ENCODE measurements at regions not wholly inside any gene's neighbourhood (a gene's known extent, or its start where the extent isn't known, plus 50 kb on each side); places are given as distances from the start of the nearest gene placed in this dataset.
"Not testable (repeated sequence)": the region's sequence is repeated elsewhere in the genome, so short reads cannot be mapped to it uniquely, and the experiment has no call there.

DNA sequence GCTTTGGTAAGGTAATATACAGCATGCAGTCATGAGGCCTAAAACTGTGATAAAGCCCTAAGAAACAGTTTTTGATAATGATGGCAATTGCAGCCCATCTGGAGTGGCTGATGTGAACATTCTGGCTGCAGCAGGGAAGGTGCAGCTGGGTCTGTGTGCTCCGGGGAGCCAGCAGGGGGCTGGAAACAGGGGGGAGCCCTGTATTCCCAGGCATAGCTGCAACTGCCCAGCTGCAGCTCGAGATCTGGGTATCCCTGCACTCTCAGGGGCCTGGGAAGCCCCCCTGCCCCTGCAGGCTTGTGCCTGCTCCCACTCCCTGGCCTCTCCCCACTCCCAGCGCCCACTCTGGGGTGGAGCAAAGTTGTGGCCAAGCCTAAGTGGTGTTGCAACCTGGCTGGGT is 95.6 kb downstream of the RRAGB start:
- DNase-seq (ENCODE audit: low spot score), result no peak

DNA sequence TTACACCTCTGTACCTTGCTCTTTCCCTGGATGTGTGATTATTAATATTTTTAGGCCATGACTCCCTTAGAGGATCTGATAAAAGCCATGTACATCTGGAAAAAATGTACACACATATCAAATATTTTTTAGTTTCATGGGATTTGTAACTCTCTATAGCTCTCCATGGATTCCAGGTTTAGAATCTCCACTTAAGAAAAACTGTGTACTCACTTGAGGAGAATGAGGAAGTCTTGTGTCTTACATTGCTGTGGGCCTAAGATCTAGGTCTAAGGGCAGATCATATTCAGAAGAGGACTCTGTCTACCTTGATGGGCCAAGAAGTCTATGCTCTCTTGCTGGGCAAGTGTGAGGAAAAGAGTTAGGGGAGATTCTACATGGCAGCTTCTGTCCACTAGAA is 98.0 kb downstream of the RRAGB start:
- DNase-seq (ENCODE audit: low spot score), result no peak

DNA sequence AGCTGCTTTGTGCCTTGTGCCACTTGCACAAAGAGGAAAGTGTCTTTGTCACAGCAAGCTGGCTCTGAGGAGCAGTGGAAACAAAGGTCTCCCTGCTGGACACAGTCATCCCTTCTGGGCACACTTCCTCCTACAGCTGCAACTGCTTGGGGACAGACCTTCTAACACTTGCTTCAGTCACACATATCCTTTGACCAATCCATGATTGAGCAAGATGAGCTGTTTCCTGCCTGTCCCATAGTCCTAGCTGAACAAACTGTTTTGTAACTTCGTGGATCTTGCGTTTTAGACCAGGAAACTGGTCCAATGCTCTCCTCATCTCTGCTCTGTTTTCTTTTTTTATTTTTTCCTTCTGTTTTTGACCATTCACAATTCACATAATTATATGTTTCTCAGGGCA is 98.5 kb downstream of the RRAGB start:
- DNase-seq (ENCODE audit: low spot score), result no peak

DNA sequence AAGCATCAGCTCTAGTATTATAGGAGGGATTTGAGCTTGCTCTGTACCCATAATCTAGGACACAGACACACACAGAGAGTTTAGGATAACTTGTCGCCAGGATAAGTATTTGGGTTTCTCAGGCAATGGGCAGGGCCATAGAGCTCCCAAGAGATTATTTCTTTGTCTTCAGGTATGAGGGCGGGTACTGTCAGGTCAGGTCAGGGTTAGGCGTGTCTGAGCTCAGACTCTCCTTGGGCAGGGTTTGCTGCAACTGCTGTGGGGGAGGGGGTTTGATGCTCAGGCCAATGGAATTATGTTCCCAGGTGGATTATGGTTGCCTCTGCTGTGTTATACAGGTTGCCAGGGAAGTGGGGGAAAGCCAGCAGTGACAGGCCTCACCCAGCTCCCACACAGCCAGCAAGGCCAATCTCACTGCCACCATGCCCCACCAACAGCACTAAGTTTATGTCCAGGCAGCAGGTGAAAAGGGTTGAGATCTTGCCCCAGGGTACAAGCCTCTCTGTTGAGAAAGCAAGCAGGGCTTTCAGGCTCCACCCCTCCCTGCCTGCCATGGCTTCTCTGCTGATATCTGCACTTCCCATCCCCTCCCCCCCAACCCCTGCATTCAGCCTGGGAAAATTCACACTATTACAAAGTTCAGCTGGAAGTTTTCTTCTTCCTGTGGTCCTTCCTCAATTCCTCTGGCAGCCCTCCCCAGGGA is 101.3 kb downstream of the RRAGB start:
- no peak for DNase-seq (ENCODE audit: low spot score)

DNA sequence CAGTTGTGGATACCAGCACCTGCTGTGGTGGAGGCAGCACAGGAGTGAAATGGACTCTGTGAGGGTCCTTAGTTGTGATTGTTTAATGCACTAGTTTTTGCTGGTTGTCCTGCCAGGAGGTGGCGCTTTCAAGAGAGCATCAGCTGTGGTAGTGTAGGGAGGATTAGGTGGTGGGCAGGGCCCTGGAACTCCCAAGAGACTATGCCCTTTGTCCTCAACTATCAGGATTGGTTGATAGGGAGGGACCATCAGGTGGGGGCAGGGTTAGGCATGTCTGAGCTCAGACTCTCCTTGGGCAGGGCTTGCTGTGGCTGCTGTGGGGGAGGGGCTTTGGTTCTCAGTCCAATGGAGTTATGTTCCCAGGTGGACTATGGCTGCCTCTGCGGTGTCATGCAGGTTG is 121.9 kb downstream of the RRAGB start:
- no peak for DNase-seq (ENCODE audit: low spot score)

DNA sequence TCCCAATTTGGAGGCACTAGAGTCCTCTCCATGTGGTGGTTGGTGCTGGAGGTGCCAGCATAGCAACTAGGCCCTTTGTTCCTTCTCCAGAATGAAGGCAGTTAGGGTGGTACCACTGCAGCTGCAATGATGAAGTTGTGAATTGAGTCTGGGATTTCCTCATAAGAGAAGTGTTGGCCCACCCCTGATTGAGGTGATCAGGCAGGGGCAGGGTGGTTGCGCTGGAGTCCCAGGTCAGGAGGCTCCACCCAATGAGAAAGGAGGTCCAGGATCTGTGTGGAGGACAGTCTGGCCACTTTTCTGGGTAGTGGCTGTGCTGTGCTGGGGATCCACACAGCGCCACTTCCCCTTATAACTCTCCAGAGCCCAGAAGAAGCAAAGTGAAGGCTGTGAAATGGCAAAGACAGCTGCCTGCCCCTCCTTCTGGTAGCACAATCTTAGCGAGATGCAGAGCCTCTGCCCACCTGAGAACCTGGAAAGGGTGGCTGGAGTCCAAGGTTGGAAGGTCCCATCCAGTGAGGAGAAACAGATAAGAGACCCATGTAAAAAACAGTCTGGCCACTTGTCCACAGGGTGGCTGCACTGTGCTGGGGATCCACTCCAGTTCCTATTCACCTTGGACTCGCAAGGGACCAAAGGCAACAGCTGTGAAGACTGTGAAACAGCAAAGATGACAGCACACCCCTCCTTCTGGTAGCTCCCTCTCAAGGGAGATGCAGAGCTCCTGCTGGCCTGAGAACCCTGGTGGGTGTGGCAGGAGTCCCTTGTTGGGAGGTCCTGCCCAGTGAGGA is 124.6 kb downstream of the RRAGB start:
- no peak for DNase-seq (ENCODE audit: low spot score)

DNA sequence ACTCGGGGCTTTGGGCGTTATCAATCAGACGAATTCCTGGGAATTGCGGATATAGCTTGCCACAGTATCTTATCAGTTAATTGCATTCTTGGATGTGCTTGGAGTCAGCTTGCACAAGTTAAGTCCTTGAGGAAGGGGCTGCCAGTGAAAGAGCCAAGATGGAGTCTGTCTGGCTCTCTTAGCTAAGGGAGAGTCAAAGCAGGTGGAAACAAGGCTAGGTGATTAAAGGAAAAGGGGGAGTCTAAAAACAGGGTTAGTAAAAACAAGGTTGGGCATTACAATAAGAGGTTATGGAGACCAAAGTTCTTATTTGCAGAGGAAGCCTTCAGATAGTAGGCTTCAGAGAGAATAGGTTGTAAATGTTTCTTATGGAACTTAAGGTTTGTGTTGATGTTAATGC is 149.2 kb downstream of the RRAGB start:
- not testable (repeated sequence) for DNase-seq (ENCODE audit: low spot score)

DNA sequence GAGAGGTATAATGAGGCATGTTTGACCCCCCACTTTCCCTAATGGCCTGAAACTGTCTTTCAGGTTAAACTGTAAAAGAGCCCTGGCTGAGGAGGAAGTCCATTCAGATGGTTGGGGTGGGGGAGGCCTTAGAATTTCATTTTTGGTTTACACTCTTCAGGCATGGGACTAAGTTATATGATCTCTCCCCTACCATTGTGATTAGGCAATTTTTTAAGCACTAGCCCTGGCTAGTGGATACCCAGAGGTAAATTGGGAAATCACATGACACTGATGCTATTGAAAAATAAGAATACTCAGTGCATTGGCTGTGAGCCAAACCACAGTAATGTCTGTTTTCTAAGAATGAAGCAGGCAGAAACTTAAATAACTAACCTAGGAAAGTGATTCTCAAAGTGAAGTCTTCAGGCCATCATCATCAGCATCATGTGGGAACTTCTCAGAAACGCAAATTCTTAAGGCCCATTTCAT is 149.7 kb downstream of the RRAGB start:
- DNase-seq (ENCODE audit: low spot score), result no peak

DNA sequence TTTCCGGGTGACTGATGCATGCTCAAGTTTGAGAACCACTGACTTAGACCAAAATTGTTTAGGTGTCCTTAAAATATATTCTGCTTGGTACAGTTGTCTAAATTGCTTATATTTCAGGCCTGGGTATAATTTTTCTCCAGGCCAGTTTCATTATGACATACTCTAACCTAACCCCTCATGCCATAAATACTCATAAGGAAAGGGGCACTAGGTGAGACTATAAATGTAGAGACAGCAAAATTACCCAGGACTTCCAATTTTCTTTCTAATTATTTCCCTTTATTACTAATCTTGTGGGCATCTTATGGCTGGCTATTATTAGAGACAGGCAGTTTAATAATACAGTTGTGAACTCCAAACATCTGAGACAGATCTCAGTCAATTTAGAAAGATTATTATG is 150.2 kb downstream of the RRAGB start:
- no peak for DNase-seq (ENCODE audit: low spot score)

DNA sequence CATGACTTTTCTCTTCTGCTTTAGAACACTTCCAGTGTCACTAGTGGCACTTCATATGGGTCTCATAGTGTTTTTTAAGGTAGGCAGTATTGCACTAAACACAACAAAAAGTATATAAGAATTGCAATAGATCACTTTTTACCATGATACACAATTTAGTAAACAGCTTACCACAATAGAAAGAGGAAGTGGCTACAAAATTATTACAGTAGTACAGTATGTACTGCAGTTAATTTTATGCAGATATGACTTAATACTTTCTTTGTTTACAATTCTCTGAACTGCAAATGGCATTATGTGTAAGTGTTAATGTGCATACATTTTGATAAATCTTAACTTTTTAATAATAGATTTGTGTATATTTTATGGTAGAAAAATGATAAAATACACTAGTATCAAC is 157.3 kb downstream of the RRAGB start:
- DNase-seq (ENCODE audit: low spot score), result no peak

DNA sequence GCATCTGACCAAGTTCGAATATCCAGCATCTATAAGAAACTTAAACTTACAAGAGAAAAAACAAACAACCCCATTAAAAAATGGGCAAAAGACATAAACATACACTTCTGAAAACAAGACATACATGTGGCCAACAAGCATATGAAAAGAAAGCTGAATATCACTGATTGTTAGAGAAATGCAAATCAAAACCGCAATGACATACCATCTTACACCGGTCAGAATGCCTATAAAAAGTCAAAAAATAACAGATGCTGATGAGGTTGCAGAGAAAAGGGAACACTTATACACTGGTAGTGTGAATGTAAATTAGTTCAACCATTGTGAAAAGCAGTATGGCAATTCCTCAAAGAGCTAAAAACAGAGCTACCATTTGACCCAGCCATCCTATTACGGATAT is 166.0 kb downstream of the RRAGB start:
- not testable (repeated sequence) for DNase-seq (ENCODE audit: low spot score)

DNA sequence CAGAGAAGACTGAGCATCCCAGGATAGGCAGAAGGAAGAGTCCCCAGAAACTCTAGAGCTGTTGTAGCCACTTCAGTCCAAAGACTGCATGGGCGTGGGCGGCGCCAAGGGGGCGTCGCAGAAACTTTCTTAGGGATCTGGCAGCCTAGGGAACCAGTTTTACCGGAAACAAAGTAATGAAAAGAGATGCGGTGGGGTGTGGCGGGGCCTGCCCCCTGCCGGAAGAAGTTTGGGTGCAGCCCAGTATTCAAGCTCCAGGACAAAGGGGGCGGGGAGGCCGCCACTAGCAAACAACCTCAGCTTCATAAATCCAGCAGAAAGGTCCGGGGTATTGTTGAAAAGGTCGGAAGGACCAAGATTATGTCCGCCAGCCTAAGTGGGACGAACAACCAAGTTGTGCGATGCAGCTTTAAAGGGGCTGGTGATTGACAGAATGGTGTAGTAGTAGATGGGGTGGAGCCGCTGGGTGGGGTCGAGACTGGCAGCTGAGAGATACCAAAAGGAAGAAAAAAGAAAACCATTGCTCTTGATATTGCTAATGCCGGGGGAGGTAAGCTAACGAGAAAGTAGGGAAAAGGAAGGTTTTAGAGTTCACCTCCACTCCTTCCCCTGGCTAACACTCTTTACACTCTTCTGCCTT is 190.5 kb downstream of the RRAGB start:
- DNase-seq (ENCODE audit: low spot score), result peak; percentile 61

DNA sequence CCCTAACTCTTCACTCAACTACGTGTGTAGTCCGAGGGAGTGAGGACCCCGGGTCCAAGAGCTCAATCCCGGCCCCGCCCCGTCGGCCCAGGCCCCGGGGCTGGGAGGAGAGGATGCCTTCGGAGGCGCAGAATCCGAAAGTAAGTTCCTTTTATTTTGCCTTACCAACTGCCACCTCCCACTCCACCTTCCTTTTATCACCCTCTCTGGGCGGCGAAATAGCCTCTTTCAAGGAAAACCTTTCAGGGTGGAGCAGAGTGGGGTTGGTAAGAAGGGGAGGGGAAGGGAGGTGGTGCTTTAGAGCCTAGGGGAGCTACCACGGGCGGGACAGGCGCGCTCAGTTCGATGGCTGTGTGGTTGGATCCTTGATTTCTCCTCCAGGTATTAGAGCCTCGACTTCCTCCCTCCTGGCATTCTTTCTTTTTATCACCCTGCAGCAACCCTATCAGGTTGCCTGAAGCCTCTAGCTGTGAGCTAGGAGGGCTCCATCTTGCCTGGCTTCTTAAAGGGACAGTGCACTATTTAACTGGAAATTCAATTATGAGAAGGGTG is 191.2 kb downstream of the RRAGB start:
- DNase-seq (ENCODE audit: low spot score), result peak; percentile 22

DNA sequence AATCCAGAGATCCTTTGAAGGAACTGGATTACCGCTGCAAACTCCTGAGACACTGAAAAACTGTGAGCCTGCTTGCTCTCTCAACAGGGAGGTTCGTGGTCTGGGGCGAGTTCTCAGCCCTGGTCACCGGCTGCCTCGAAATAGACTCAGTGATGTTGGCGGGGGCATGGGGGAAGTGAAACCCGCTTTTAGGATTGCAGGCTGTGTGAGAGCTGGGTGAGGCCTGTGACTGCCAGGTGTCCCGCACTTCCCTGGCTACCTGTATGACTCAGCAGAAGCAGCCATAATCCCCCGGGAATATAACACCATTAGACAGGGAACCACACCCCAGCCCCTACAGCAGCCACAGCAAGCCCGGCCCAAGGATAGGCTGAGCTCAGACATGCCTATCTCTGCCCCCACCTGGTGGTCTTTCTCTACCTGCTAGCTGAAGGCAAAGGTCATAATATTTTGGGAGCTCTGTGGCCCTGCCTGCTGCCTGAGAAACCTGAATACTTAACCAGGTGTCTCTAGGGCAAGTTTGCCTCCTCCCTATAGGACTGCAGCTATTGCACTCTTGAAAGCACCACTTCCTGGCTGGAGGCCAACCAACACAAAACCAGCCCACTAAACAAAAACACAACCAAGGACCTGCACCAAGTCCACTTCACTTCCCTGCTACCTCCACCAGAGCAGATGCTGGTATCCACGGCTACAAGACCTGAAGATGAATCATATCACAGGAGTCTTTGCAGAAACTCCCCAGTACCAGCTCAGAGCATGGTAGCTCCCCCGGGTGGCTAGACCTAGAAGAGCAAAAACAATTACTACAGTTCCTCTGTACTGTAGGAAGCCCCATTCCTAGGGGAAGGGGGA is 202.0 kb downstream of the RRAGB start:
- peak; percentile 33 for DNase-seq (ENCODE audit: low spot score)

DNA sequence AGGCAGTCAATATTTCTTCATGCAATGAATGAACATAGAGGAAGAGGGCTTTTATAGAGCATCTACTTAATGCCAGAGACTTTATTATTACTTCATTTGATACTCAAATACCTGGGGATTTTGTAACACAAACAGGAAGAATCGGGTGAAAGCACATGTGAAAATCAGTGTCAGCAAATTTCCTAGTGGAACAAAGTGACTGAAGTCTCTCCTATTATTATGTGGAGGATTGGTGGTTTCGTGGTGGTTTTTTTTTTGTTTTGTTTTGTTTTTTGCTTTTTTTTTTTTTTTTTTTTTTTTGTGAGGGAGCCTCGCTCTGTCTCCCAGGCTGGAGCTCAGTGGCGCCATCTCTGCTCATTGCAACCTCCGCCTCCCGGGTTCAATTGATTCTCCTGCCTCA is 207.0 kb downstream of the RRAGB start:
- DNase-seq (ENCODE audit: low spot score), result no peak

DNA sequence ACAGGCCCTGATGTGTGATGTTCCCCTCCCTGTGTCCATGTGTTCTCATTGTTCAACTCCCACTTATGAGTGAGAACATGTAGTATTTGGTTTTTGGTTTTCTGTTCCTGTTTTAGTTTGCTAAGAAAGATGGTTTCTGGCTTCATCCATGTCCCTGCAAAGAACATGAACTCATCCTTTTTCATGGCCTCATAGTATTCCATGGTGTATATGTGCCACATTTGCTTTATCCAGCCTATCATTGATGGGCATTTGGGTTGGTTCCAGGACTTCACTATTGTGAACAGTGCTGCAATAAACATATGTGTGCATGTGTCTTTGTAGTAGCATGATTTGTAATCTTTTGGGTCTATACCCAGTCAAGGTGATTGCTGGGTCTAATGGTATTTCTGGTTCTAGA is 211.0 kb downstream of the RRAGB start:
- DNase-seq (ENCODE audit: low spot score), result not testable (repeated sequence)
